Neural cell (in vitro differentiated cells): ENCODE measurements at regions not wholly inside any gene's neighbourhood (a gene's known extent, or its start where the extent isn't known, plus 50 kb on each side); places are given as distances from the start of the nearest gene placed in this dataset.

Experiments used
- H2AFZ ChIP-seq: fragments of 200-600, 300-800 bp; sonication (generic), shearing (Covaris generic); 2 replicates; pipeline ENCODE4 v1.6.0; 2014; ENCODE audit warnings: low read depth, mild to moderate bottlenecking, antibody characterized with exemption, low read length, moderate library complexity
- H3F3A ChIP-seq: fragments of 200-600 bp; shearing (Covaris generic); 2 replicates; pipeline ENCODE4 v1.6.1; 2016; ENCODE audit warnings: mild to moderate bottlenecking, moderate library complexity, mixed read lengths, antibody characterized with exemption, low read length; ENCODE audit not compliant: insufficient read depth, poor library complexity, severe bottlenecking
- H3K27ac ChIP-seq: fragments of 200-600, 300-800 bp; sonication (generic), shearing (Covaris generic); 2 replicates; pipeline ENCODE4 v1.5.1; 2014; ENCODE audit warnings: mild to moderate bottlenecking, low read length, moderate library complexity
- H3K27me3 ChIP-seq: fragments of 300-800, 200-600 bp; sonication (generic), shearing (Covaris generic); 2 replicates; pipeline ENCODE4 v1.6.0; 2014; ENCODE audit warnings: mild to moderate bottlenecking, low read depth, low read length, moderate library complexity; ENCODE audit not compliant: insufficient read depth
- H3K36me3 ChIP-seq: fragments of 300-800, 200-600 bp; sonication (generic), shearing (Covaris generic); 2 replicates; pipeline ENCODE4 v1.5.1; 2014; ENCODE audit warnings: mild to moderate bottlenecking, antibody characterized with exemption, low read length, moderate library complexity; ENCODE audit not compliant: insufficient read depth
- H3K4me2 ChIP-seq: fragments of 300-800, 200-600 bp; sonication (generic), shearing (Covaris generic); 2 replicates; pipeline ENCODE4 v1.6.0; 2014; ENCODE audit warnings: mild to moderate bottlenecking, low read length
- H3K4me3 ChIP-seq: fragments of 300-800, 200-600 bp; sonication (generic), shearing (Covaris generic); 2 replicates; pipeline ENCODE4 v1.5.1; 2014; ENCODE audit warnings: mild to moderate bottlenecking, low read length, moderate library complexity
- H3K79me2 ChIP-seq: fragments of 200-600 bp; shearing (Covaris generic); replicated peaks from 2 replicates; pipeline ENCODE4 v1.6.0; 2014; ENCODE audit warnings: mild to moderate bottlenecking, low read length, moderate library complexity; ENCODE audit not compliant: insufficient read depth
- H3K9ac ChIP-seq: fragments of 300-800, 200-600 bp; sonication (generic), shearing (Covaris generic); 2 replicates; pipeline ENCODE4 v1.6.1; 2016; ENCODE audit warnings: mild to moderate bottlenecking, low read length, mixed read lengths
- H3K9me2 ChIP-seq: fragments of 200-600 bp; shearing (Covaris generic); 2 replicates; pipeline ENCODE4 v1.6.1; 2016; ENCODE audit warnings: mild to moderate bottlenecking, low read length, mixed read lengths; ENCODE audit not compliant: insufficient read depth
- H3K9me3 ChIP-seq: fragments of 200-600, 300-800 bp; sonication (generic), shearing (Covaris generic); 2 replicates; pipeline ENCODE4 v1.6.1; 2016; ENCODE audit warnings: mild to moderate bottlenecking, mixed run types, low read length, moderate library complexity, mixed read lengths
- H4K20me1 ChIP-seq: fragments of 200-600 bp; shearing (Covaris generic); 2 replicates; pipeline ENCODE4 v1.6.1; 2016; ENCODE audit warnings: mild to moderate bottlenecking, mixed run types; ENCODE audit not compliant: insufficient read depth
- EP300 ChIP-seq: fragments of 450-650 bp; conservative IDR thresholded peaks from 2 replicates; pipeline ENCODE4 v1.6.1; 2014; ENCODE audit warnings: antibody characterized with exemption, mild to moderate bottlenecking, moderate library complexity; ENCODE audit not compliant: poor library complexity, severe bottlenecking
- EZH2 ChIP-seq: fragments of 200-600, 300-800 bp; shearing (Covaris generic), sonication (generic); IDR thresholded peaks from 2 replicates; pipeline ENCODE4 v1.6.1; 2014; ENCODE audit warnings: antibody characterized with exemption, low read length, borderline replicate concordance, mild to moderate bottlenecking; ENCODE audit not compliant: insufficient read depth, poor library complexity, severe bottlenecking
- MXI1 ChIP-seq: fragments of 450-650 bp; conservative IDR thresholded peaks from 2 replicates; pipeline ENCODE4 v1.6.1; 2014; ENCODE audit warnings: antibody characterized with exemption, mild to moderate bottlenecking; ENCODE audit not compliant: poor library complexity, severe bottlenecking
- POLR2AphosphoS5 ChIP-seq: IDR thresholded peaks from 2 replicates; pipeline ENCODE4 v1.6.1; 2012
- RAD21 ChIP-seq: fragments of 450-650 bp; conservative IDR thresholded peaks from 2 replicates; pipeline ENCODE4 v1.6.1; 2014; ENCODE audit warnings: antibody characterized with exemption, mild to moderate bottlenecking, moderate library complexity
- SMC3 ChIP-seq: fragments of 450-650 bp; conservative IDR thresholded peaks from 2 replicates; pipeline ENCODE4 v1.6.1; 2014; ENCODE audit warnings: antibody characterized with exemption, mild to moderate bottlenecking, moderate library complexity; ENCODE audit not compliant: poor library complexity
- TAF1 ChIP-seq: IDR thresholded peaks from 2 replicates; pipeline ENCODE4 v1.6.1; 2012; ENCODE audit warnings: low read depth
- TF ChIP-seq, protein P1 (sequence below): IDR thresholded peaks from 2 replicates; pipeline ENCODE4 v1.6.1; 2012; ENCODE audit warnings: borderline replicate concordance
- TF ChIP-seq, protein P2 (sequence below): fragments of 450-650 bp; IDR thresholded peaks from 2 replicates; pipeline ENCODE4 v1.5.1; 2014; ENCODE audit warnings: antibody characterized with exemption, mild to moderate bottlenecking, moderate library complexity; ENCODE audit not compliant: poor library complexity, severe bottlenecking

DNA sequence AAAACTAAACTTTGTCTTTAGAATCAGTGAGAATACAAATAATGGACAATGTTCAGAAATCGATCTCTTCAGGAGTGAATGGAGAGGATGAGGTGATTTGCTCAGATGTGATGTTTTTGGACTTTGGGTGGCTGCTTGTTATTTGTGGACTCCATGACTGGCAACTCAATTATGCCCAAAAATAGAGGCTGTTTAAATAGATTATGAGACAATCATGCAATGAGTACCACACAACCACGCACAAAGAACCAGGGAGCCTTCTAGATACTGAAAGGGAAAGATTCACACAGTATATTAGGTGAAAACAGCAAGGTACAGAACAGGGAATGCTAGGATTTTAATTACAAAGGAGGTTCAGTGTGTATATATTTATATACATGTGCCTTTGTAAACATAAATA lies 141.3 kb upstream of the ANK3 start:
- Histone ChIP-seq H3K27me3 (no peaks in the 10 kb centered on the region), H3K9ac (no peak overlapping the region), H3K79me2 (peaks cover 32% of the 10 kb centered on the region), H4K20me1 (peaks cover 17% of the 10 kb centered on the region), H3K9me2 (no peaks in the 10 kb centered on the region), H3K4me3 (no peak overlapping the region), H3K9me3 (no peaks in the 10 kb centered on the region), H3K27ac (no peak overlapping the region), H3K4me2 (no peak overlapping the region), H3F3A (no peaks in the 10 kb centered on the region), H2AFZ (no peak overlapping the region), H3K36me3 (no peaks in the 10 kb centered on the region)
- TF ChIP-seq TAF1 (no peak), SMC3 (no peak), EZH2 (no peak), POLR2AphosphoS5 (no peak), MXI1 (no peak), RAD21 (no peak), EP300 (no peak)
- TF ChIP-seq, protein P1, sequence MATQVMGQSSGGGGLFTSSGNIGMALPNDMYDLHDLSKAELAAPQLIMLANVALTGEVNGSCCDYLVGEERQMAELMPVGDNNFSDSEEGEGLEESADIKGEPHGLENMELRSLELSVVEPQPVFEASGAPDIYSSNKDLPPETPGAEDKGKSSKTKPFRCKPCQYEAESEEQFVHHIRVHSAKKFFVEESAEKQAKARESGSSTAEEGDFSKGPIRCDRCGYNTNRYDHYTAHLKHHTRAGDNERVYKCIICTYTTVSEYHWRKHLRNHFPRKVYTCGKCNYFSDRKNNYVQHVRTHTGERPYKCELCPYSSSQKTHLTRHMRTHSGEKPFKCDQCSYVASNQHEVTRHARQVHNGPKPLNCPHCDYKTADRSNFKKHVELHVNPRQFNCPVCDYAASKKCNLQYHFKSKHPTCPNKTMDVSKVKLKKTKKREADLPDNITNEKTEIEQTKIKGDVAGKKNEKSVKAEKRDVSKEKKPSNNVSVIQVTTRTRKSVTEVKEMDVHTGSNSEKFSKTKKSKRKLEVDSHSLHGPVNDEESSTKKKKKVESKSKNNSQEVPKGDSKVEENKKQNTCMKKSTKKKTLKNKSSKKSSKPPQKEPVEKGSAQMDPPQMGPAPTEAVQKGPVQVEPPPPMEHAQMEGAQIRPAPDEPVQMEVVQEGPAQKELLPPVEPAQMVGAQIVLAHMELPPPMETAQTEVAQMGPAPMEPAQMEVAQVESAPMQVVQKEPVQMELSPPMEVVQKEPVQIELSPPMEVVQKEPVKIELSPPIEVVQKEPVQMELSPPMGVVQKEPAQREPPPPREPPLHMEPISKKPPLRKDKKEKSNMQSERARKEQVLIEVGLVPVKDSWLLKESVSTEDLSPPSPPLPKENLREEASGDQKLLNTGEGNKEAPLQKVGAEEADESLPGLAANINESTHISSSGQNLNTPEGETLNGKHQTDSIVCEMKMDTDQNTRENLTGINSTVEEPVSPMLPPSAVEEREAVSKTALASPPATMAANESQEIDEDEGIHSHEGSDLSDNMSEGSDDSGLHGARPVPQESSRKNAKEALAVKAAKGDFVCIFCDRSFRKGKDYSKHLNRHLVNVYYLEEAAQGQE, result no peak
- TF ChIP-seq, protein P2, sequence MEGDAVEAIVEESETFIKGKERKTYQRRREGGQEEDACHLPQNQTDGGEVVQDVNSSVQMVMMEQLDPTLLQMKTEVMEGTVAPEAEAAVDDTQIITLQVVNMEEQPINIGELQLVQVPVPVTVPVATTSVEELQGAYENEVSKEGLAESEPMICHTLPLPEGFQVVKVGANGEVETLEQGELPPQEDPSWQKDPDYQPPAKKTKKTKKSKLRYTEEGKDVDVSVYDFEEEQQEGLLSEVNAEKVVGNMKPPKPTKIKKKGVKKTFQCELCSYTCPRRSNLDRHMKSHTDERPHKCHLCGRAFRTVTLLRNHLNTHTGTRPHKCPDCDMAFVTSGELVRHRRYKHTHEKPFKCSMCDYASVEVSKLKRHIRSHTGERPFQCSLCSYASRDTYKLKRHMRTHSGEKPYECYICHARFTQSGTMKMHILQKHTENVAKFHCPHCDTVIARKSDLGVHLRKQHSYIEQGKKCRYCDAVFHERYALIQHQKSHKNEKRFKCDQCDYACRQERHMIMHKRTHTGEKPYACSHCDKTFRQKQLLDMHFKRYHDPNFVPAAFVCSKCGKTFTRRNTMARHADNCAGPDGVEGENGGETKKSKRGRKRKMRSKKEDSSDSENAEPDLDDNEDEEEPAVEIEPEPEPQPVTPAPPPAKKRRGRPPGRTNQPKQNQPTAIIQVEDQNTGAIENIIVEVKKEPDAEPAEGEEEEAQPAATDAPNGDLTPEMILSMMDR, result no peak

DNA sequence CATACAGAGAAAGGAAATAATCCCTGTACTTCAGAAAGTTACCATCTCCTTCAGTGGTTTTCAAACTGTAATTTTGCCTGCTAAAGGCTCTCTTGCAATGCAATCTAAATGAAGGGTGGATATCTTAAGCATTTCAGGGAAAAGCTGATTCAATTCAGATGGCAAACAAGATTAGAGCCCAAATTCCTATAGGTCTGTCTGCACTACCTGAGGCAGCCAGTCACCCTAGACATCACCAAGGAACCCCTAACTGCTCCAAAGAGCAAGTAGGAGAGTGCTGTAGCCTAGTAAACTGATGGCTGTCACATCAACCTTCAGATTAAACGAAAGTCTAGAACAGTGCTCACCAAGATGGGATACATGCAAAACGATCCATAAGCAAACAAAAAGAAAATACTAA lies 138.0 kb upstream of the ANK3 start:
- Histone ChIP-seq H3K27me3 (no peaks in the 10 kb centered on the region), H3K4me2 (no peak overlapping the region), H3K9me3 (no peaks in the 10 kb centered on the region), H2AFZ (no peak overlapping the region), H3K36me3 (no peaks in the 10 kb centered on the region), H3K9me2 (no peaks in the 10 kb centered on the region), H3K79me2 (peaks cover 19% of the 10 kb centered on the region), H3K27ac (no peak overlapping the region), H4K20me1 (peaks cover 4% of the 10 kb centered on the region), H3F3A (no peaks in the 10 kb centered on the region), H3K4me3 (no peak overlapping the region), H3K9ac (no peak overlapping the region)
- TF ChIP-seq, protein P1, result no peak
- TF ChIP-seq MXI1 (no peak), EZH2 (no peak), TAF1 (no peak)
